Naive thymus-derived CD8-positive, alpha-beta T cell (primary cell): ENCODE measurements at regions not wholly inside any gene's neighbourhood (a gene's known extent, or its start where the extent isn't known, plus 50 kb on each side); places are given as distances from the start of the nearest gene placed in this dataset.

Experiments
- ATAC-seq, 2 donors: fragments of 150-1000 bp; cut with Tn5 transposase in 1 of 2; sonication (Bioruptor Pico), chemical (Tn5 transposase) in 1 of 2; 1 replicate in 1 of 2; 2 replicates in 1 of 2; pipeline ENCODE4 v1.10.0; 2021; ENCODE audit warnings: mild to moderate bottlenecking in 2 of 2, moderate library complexity in 2 of 2
- POLR2A ChIA-PET: fragments of 350-600 bp; sonication (Branson Sonifier 250); formaldehyde crosslinking; loops from one replicate; lab custom pipeline; 2021; ENCODE audit warnings: antibody characterized with exemption; lab: Charles Lee
- DNase-seq, 10 donors: peaks; one replicate each; pipeline versions ENCODE4 v3.0.0 to v3.0.0-alpha.2; 2020 to 2022
- H3K27ac Mint-ChIP-seq, 10 donors: one replicate each; pipeline ENCODE4 v1.8.0; 2020 to 2022; ENCODE audit warnings: mild to moderate bottlenecking in 10 of 10, mixed read lengths in 10 of 10, moderate library complexity in 4 of 10, inconsistent platforms in 1 of 10
- H3K27me3 Mint-ChIP-seq, 5 donors: one replicate each; pipeline ENCODE4 v1.8.0; 2021 to 2022; ENCODE audit warnings: mixed read lengths in 5 of 5
- H3K36me3 Mint-ChIP-seq, 3 donors: one replicate each; pipeline ENCODE4 v1.8.0; 2020 to 2022; ENCODE audit warnings: mixed read lengths in 3 of 3, mild to moderate bottlenecking in 2 of 3, inconsistent platforms in 1 of 3
- H3K4me1 Mint-ChIP-seq, 4 donors: one replicate each; pipeline ENCODE4 v1.8.0; 2021 to 2022; ENCODE audit warnings: mixed read lengths in 4 of 4
- H3K4me3 Mint-ChIP-seq, 10 donors: one replicate each; pipeline ENCODE4 v1.8.0; 2020 to 2022; ENCODE audit warnings: mild to moderate bottlenecking in 10 of 10, mixed read lengths in 10 of 10, moderate library complexity in 6 of 10, inconsistent platforms in 1 of 10
- H3K9me3 Mint-ChIP-seq, 9 donors: one replicate each; pipeline ENCODE4 v1.8.0; 2020 to 2022; ENCODE audit warnings: mixed read lengths in 9 of 9, mild to moderate bottlenecking in 3 of 9, inconsistent platforms in 1 of 9, moderate library complexity in 1 of 9

DNA sequence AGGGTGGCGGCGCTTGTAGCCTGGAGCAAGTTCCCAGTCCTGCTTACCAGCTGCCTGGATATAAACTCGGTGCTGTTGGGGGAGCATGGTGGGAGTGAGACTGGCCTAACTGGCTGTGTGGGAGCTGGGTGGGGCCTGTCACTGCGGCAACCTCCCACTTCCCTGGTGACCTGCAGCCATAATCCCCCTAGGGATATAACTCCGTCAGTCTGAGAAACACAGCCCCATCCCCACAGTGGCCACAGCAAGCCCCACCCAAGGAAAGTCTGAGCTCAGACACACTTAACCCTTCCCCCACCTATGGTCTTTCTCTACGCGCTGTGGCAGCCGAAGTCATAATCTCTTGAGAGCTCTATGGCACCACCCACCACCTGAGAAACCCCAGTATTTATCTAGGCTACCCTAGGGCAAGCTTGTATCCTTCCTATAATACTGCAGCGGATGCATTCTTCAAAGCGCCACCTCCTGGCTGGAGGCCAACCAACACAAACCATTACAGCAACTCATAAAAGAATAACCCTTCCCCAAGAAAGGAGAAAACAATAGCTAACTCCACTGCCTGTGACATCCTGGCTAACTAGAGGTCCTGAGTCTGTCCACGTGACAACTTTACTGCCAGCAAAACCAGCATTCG lies 57.4 kb downstream of the ZNF648 start:
- H3K4me1 Mint-ChIP-seq, result peaks cover 0 to 3% (median 0%) of the 10 kb centered on the region in 4 donors
- no peak for DNase-seq
- no peak overlapping the region for H3K27ac Mint-ChIP-seq
- peaks cover 3 to 47% (median 10%) of the 10 kb centered on the region in 5 donors for H3K27me3 Mint-ChIP-seq
- peaks cover 0 to 40% (median 19%) of the 10 kb centered on the region in 9 donors for H3K9me3 Mint-ChIP-seq
- ATAC-seq, result no peak
- no peak overlapping the region for H3K4me3 Mint-ChIP-seq
- POLR2A ChIA-PET, result no interaction called here
- peaks cover 2 to 24% (median 20%) of the 10 kb centered on the region in 3 donors for H3K36me3 Mint-ChIP-seq

DNA sequence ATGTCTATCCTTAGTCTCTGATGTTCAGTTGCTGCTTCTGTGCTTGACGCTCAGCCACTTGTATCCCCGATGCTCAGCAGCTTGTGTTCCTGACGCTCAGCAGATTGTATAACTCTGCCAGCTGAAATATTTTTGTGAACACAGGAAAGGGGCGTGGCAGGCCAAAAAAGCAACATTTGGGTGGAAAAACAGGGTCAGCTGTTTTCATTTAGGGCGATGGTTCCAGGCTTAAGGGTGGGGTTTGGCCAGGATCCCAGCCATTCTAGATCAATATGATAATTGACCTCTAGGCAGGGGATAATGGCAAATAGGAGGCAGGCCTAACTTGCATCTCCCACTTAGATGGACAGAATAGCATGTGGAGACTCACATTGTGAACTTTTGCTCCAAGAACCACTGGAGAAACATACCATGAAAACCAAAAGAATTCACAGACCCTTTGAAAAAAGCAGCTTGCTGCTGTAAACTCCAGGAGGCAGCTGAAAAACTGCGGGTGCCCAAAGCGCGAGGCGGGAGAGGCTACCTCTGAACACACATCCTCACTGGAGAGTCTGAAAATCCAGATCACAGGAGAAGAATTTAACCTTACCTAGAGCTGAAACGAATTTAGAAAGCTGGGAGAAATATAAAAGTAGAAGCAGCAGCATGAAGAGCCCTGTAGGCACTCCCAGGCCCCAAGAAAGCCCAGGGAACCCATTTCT lies 58.3 kb downstream of the ZNF648 start:
- H3K27me3 Mint-ChIP-seq, result peaks cover 5 to 47% (median 15%) of the 10 kb centered on the region in 5 donors
- ATAC-seq (no peak), DNase-seq (no peak)
- no peak overlapping the region for H3K27ac Mint-ChIP-seq
- H3K36me3 Mint-ChIP-seq, result peaks cover 2 to 19% (median 16%) of the 10 kb centered on the region in 3 donors
- H3K9me3 Mint-ChIP-seq, result peaks cover 0 to 31% (median 15%) of the 10 kb centered on the region in 9 donors
- POLR2A ChIA-PET, result no interaction called here
- no peak overlapping the region for H3K4me3 Mint-ChIP-seq
- H3K4me1 Mint-ChIP-seq, result peaks cover 0 to 3% (median 0%) of the 10 kb centered on the region in 4 donors

DNA sequence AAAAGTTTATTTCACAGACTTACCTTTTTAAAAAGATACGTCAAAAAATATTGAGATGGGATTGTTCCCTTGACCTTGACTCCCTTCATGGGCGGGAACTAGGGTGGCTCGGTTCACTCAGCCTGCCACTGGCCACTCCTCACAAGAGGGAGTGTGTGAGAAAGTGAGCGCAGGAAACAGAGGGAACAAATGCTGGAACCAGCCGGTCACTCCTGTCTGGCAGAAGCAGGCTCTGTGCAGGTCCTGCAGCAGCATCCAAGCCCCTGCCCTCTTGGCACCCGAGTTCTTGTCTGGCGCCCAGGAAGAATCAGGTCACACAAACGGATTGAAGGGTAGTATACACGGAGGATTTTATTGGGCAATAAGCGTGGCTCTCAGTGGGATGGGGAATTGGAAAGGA lies 58.9 kb downstream of the ZNF648 start:
- no peak for ATAC-seq
- H3K9me3 Mint-ChIP-seq, result peaks cover 0 to 27% (median 15%) of the 10 kb centered on the region in 9 donors
- peaks cover 0 to 16% (median 14%) of the 10 kb centered on the region in 3 donors for H3K36me3 Mint-ChIP-seq
- POLR2A ChIA-PET, result no interaction called here
- H3K27me3 Mint-ChIP-seq, result peaks cover 8 to 48% (median 14%) of the 10 kb centered on the region in 5 donors
- peaks cover 0 to 3% (median 0%) of the 10 kb centered on the region in 4 donors for H3K4me1 Mint-ChIP-seq
- H3K4me3 Mint-ChIP-seq, result no peak overlapping the region
- no peak for DNase-seq
- no peak overlapping the region for H3K27ac Mint-ChIP-seq

DNA sequence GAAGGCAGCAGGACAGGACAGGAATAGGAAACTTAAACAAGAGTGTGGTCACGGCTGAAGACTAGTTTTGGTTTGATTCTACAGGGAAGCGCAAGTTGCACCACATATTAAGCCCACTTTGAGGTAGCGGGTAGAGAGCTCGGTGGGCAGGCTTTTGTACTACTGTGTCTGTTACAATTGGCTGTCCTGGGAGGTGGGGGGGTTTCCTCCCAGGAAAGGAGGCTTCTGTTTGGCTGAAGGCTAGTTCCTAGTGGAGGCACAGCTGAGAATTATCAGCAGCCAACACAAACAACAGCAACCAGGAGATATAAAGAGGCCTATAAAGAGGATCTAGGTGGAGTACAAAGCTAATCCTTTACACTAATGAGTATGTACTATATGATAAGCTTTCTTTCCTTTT lies 62.7 kb downstream of the ZNF648 start:
- Mint-ChIP-seq H3K36me3 (no peaks in the 10 kb centered on the region), H3K27ac (no peak overlapping the region), H3K27me3 (peaks cover 7 to 59% (median 13%) of the 10 kb centered on the region in 5 donors), H3K4me3 (no peak overlapping the region), H3K9me3 (peaks cover 0 to 2% (median 0%) of the 10 kb centered on the region in 9 donors), H3K4me1 (peaks cover 0 to 1% (median 0%) of the 10 kb centered on the region in 4 donors)
- DNase-seq, result no peak
- ATAC-seq, result no peak
- POLR2A ChIA-PET, result no interaction called here

DNA sequence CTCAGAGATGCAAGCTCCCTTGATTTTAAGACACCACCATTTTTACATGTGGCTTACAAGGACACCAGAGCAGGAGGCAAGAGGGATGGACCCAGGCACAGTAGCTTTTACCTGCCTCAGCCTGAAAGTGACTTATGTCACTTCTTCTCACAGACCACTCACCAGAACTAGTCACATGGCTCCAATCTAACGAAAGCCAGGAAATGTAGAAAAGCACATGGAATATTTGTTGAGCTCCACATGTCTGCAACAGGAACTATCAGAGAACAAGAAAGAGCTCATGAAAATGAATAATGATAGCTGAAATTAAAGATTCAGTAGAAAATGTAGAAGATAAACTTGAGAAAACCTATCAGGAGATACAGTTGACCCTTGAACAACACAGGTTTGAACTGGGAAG lies 69.4 kb downstream of the ZNF648 start:
- H3K36me3 Mint-ChIP-seq, result no peaks in the 10 kb centered on the region
- no peak overlapping the region for H3K4me3 Mint-ChIP-seq
- ATAC-seq (no peak), DNase-seq (no peak)
- H3K9me3 Mint-ChIP-seq, result no peaks in the 10 kb centered on the region
- POLR2A ChIA-PET, result no interaction called here
- peaks cover 0 to 13% (median 9%) of the 10 kb centered on the region in 5 donors for H3K27me3 Mint-ChIP-seq
- no peak overlapping the region for H3K27ac Mint-ChIP-seq
- no peaks in the 10 kb centered on the region for H3K4me1 Mint-ChIP-seq

DNA sequence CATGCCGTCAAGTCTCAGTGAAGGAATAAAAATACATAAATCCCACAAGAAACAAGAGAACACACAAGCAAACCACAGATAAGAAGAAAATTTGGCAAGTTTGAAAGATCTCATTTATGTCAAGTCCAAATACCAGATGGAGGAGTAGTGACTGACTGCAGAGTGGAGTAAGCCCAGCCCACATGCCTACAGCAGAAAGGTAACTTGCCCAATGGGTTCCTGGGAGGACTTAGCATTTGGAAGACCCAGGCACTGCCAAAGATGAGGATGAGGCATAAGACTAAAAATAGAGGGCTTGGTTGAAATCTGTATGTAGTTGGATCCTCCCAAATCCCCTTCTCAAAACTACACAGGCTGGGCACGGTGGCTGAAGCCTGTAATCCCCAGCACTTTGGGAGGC lies 70.8 kb downstream of the ZNF648 start:
- Mint-ChIP-seq H3K4me1 (peaks cover 0 to 1% (median 0%) of the 10 kb centered on the region in 4 donors), H3K4me3 (no peak overlapping the region), H3K27me3 (peaks cover 7 to 22% (median 16%) of the 10 kb centered on the region in 5 donors), H3K9me3 (no peaks in the 10 kb centered on the region), H3K36me3 (no peaks in the 10 kb centered on the region), H3K27ac (no peak overlapping the region)
- POLR2A ChIA-PET, result no interaction called here
- no peak for DNase-seq
- no peak for ATAC-seq

DNA sequence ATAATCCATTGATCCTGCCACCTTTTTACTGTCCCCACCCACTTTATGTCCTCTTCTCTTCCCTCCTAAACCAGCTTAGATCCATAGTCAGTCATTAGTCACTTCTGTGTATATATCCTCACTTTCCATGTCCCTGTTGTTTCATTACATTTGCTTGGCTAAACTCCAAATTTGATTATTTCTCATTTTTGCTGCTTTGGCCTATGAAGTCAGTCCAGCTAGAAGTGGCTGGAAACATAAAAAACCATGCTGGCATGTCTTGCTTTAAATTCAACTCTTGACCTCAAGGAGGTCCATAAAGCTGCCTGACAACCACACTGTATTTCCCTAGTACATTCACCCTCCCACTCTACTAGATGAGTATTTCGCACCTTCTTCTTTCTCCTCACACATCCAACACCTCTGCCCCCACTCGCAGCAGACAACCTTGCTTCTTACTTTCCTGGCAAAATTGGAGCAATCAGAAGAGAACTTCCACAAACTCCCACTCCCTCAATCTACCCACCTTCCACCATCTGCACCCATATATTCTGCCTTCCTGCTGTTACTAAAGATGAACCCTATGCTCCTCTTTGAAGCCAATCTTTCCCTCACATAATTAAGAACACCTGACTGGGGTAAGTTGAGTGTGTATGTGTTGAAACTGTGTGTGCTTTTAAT lies 72.1 kb downstream of the ZNF648 start:
- ATAC-seq, result no peak
- no peak for DNase-seq
- Mint-ChIP-seq H3K4me1 (peaks cover 0 to 1% (median 0%) of the 10 kb centered on the region in 4 donors), H3K27me3 (peaks cover 10 to 26% (median 16%) of the 10 kb centered on the region in 5 donors), H3K36me3 (no peaks in the 10 kb centered on the region), H3K4me3 (no peak overlapping the region), H3K27ac (no peak overlapping the region), H3K9me3 (no peaks in the 10 kb centered on the region)
- POLR2A ChIA-PET, result no interaction called here

DNA sequence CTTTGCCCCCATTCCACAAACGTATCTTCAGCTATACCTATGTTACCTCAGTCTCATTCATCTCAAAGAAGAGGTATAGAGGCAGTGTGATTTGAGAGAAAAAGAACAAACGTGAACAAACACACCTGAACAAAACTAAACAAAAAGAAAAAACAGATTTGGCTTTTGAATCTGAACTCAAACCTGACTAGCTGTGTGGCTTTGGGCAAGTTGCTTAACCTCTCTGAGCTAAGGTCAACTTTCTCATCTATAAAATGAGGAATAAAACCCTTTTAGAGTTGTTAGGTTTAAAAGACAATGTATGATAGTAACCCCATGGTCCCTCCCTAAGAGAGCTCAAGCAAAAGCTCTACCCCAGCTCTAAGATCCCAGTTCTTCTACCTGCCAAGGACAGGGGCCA lies 73.5 kb downstream of the ZNF648 start:
- H3K27me3 Mint-ChIP-seq, result peaks cover 10 to 26% (median 16%) of the 10 kb centered on the region in 5 donors
- H3K4me1 Mint-ChIP-seq, result peaks cover 0 to 1% (median 0%) of the 10 kb centered on the region in 4 donors
- POLR2A ChIA-PET, result no interaction called here
- DNase-seq, result no peak
- no peak overlapping the region for H3K27ac Mint-ChIP-seq
- ATAC-seq, result no peak
- no peaks in the 10 kb centered on the region for H3K9me3 Mint-ChIP-seq
- no peak overlapping the region for H3K4me3 Mint-ChIP-seq
- H3K36me3 Mint-ChIP-seq, result no peaks in the 10 kb centered on the region

DNA sequence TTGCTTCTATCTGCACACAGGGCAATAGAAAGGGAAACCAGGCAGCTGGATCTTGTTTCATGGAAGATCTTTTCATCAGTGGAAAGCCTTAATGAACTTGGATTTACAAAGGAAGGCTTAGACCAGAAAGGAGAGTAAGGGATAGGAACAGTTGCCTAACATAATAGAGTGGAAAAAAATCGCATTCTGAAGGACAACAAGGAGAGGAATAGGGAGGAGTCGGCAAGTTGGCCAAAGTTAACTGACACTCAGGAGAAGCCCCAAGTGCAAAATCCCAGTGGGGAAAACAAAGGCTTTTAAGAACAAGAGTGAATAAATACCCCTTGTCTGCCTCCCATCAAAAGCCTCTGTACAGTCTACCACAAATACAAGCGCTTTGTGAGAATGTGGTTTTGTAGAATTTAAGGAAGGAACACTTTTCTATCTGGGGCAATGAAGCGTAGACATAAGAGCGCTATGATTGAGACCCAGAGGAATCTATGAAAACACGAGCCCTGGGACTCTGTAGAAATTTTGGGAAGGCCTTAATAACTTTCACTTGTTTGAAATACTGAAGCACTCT lies 74.1 kb downstream of the ZNF648 start:
- Mint-ChIP-seq H3K27ac (no peak overlapping the region), H3K9me3 (no peaks in the 10 kb centered on the region), H3K4me3 (no peak overlapping the region), H3K4me1 (peaks cover 0 to 1% (median 0%) of the 10 kb centered on the region in 4 donors), H3K36me3 (no peaks in the 10 kb centered on the region), H3K27me3 (peaks cover 10 to 26% (median 18%) of the 10 kb centered on the region in 5 donors)
- ATAC-seq (no peak), DNase-seq (no peak)
- POLR2A ChIA-PET, result no interaction called here

DNA sequence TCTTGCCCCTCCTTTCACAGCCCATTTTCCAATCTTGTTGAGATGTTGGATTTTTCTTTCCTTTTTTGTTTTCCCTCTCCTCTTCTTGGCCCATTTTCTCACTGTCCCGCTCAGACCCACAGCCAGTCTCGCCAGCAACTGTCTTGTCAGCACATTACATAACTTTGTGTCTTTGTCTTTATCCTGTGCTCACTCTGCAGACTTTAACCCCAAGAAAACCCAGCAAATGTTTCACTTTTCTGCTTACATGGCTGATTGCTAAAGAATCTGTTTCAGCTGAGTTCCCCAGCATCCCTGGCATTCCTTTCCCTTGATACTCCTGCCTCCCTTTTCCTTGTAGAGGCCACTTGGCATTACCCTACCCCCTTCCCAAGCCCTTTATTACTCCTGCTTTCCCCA lies 74.6 kb downstream of the ZNF648 start:
- Mint-ChIP-seq H3K27me3 (peaks cover 10 to 26% (median 19%) of the 10 kb centered on the region in 5 donors), H3K27ac (no peak overlapping the region), H3K9me3 (no peaks in the 10 kb centered on the region), H3K36me3 (no peaks in the 10 kb centered on the region), H3K4me3 (no peak overlapping the region), H3K4me1 (peaks cover 0 to 1% (median 0%) of the 10 kb centered on the region in 4 donors)
- DNase-seq, result no peak
- no peak for ATAC-seq
- POLR2A ChIA-PET, result no interaction called here

DNA sequence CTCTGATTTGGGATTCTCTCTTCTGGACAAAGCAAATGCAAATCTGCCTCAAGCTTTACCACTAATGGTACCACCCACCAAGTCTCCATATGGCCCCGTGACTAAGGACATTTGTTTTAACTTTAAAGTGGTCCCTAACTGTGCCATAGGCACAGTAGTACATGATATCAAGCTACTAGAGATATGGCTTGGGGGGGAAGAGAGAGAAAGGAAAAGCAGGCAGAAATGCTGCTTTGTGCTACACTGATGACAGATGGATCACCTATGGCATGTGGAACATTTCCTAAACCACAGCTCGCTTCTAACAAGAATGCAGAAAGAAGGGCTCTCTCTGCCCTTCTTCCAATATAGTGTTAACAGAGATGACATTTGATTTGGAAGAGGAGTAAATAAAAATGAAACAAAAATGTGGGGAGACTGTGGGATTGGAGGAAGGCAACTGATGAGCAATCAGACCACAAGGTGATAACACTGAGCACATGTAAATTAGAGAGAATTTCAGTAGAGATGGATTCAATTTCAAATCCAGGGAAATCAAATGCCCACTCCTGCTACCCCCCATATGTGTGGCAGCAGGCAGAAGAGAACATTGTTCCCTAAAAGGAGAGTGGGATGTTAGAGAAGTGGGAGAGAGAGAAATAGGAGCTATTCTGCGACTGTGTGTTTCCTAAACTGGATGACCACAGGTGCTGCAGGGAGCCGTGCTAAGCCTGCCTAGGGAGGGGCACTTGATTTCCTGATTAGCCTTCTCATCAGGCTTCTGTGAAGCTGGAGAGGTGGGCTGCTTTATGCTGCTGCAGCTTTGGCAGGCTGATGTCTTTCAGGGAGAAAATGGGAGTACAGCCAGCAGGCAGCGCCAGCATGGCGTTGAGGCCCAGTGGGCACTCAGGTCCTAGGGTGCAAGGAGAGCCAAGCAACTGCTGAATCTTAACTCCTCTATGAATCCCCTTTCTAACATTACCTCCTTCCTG lies 75.3 kb downstream of the ZNF648 start:
- H3K36me3 Mint-ChIP-seq, result no peaks in the 10 kb centered on the region
- no peak for ATAC-seq

DNA sequence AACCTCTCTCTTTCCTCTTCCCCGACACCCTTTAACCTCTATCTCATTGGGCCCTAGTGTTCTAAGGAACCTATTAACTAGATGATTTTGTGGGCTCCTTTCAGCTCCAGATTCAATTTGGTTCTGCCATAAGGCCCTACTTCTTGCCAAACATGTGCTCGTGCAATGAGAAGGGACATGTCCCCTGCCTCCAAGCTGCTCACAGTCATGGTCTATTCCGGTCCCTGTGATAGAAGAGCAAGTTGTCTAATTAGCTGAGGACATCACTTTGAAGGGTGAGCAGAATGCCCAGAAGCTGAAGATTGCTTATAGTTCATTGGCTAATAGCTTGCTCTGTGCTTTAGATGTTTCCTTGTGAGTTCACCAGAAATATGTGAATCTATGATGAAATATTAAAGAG lies 76.2 kb downstream of the ZNF648 start:
- POLR2A ChIA-PET, result no interaction called here
- no peak for DNase-seq
- Mint-ChIP-seq H3K27ac (no peak overlapping the region), H3K27me3 (peaks cover 10 to 26% (median 18%) of the 10 kb centered on the region in 5 donors), H3K4me1 (peaks cover 0 to 1% (median 0%) of the 10 kb centered on the region in 4 donors), H3K9me3 (no peaks in the 10 kb centered on the region), H3K36me3 (no peaks in the 10 kb centered on the region), H3K4me3 (no peak overlapping the region)
- no peak for ATAC-seq

More for the DNA sequence above, 75.3 kb downstream of the ZNF648 start:
- Mint-ChIP-seq H3K27me3 (peaks cover 10 to 26% (median 19%) of the 10 kb centered on the region in 5 donors), H3K9me3 (no peaks in the 10 kb centered on the region), H3K27ac (no peak overlapping the region), H3K4me1 (peaks cover 0 to 1% (median 0%) of the 10 kb centered on the region in 4 donors), H3K4me3 (no peak overlapping the region)
- POLR2A ChIA-PET, result no interaction called here
- no peak for DNase-seq
